Glomerular endothelial cell (primary cell): ENCODE measurements at regions not wholly inside any gene's neighbourhood (a gene's known extent, or its start where the extent isn't known, plus 50 kb on each side); places are given as distances from the start of the nearest gene placed in this dataset.

Experiments
- DNase-seq: peaks from one replicate; pipeline ENCODE4 v3.0.0-alpha.2; 2011; ENCODE audit warnings: low read depth, low spot score; ENCODE audit errors: extremely low read depth

DNA sequence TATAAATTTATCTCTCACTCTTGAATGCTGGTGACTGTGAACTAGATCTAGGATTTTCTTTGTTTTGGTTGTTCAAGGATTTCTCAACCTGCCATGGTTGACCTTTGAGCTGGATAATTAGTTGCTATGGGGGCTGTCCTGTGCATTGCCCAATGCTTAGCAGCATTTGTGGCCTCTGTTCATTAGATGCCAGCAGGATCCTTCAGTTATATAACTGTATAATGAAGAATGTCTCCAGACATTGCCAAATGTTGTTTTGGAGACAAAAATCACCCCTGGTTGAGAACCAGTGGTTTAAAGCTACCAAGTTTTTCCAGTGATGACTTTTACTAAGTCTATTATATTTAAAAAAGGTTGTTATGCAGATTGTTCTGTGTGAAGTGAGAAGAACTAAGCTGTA, 147.9 kb upstream of the STXBP6 start:
- no peak for DNase-seq

DNA sequence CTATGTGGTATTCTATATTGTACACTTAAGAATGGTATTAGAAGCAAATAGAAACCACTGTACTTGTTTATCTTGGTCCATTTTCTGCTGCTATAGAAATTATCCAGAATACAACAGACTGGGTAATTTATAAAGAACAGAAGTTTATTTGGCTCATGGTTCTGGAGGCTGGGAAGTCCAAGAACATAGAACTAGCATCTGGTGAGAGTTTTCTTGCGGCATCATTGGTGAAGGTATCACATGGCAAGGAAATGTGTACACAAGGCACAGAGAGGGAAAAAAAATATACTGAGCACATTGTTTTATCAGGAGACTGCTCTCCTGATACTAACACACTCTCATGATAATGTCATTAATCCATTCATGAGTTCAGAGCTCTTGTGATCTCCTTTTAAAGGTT, 130.3 kb upstream of the STXBP6 start:
- DNase-seq: no peak

DNA sequence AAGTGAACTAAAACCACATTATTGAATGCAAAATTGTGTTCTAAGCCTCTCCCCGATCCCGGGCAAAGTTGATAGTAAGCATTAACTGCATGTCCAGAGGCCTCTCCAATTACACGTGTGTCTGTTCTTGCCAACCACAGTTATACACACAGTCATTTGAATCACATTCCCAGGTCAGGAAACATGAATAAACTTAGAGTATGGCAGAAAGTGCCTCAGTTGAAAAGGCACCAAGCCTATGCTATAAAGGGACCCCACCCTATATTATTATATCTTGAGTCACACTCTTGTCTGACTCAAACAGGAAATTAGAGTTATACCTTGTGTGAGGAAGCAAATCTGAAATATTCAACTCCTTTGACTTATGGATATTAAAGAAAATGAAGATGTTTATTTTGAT, 128.3 kb upstream of the STXBP6 start:
- DNase-seq: no peak

DNA sequence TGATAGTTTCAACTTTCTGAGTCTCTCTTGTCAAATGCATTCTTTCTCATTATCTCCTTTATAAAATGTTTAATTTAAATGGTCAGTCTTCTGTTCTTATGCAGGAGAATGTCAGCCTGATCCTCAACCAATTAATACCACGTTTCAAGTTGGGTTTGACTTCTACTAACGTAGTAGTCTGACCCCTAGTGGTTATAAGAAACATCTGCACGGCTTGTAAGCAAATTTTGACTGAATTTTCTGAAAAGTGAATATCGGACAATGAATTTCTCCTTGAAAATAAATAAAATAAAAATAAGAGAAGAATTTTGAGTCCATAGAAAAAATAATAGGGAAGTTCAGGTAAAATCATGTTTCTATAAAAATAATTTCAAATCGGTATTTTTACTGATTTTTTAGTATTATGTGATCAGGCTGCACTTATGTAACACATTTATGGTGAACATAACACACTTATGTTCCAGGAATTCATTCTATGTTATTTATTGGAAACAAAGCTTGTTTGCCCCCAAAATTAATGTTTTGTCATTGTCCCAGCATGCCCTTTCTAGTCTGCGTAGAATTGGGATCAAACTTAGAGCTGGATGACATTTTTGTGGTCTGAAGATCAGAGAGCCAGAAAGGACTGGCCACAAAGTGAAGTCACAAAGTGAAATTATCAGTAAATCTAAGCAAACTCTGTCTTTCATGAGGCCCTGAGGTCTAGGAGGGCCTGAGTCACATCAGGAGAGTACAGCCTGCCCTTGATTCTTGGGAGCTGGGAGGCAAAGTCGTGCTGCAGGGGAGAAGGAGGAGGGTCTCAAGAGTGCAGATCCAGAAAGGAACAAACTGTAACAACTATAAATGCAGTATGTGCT, 101.2 kb upstream of the STXBP6 start:
- no peak for DNase-seq

DNA sequence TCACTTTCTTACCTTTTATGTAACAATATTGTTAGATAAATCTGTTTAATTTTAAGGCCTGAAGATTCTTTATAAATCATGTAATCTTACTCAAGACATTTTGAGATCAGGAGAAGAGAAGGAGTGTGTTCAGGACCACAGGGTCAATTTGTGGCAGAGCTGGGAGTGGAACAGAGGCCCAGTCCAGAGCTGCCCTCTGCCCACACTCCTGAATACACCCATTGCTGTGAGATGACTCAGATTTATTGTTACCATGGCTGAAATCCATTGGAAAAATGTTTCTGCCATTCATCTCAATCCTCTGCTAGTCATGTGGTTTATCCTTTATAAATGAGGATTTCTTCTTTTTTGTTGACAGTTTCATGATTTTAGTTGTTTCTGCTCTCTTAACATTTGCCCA, 100.5 kb upstream of the STXBP6 start:
- DNase-seq: no peak

DNA sequence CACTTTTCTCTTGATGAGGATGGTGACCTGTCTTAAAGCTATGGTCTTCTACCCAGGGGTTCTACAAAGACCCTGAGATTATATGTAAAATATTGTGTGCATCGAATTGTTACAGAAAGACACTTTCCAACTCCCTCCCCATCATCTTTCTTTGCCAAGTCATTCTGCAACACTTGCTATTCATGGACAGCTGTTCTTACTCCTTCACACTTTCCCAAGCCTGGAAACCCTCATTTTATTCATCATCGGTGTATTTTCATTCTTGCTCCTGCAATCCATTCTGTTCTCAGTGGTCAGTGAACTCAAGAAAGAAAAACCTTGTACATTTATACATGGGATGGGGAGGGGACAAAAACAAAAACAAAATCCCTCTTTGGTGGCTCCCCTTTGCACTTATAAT, 90.5 kb upstream of the STXBP6 start:
- no peak for DNase-seq

DNA sequence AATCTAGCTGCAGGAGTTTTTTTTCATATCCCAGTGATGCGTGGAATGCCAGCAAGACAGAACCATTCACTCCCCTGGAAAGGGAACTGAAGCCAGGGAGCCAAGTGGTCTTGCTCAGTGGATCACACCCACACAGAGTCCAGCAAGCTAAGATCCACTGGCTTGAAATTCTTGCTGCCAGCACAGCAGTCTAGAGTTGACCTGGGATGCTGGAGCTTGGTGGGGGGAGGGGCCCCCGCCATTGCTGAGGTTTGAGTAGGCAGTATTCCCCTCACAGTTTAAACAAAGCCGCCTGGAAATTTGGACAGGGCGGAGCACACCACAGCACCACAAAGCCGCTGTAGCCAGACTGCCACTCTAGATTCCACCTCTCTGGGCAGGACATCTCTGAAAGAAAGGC, 86.9 kb upstream of the STXBP6 start:
- DNase-seq: no peak

DNA sequence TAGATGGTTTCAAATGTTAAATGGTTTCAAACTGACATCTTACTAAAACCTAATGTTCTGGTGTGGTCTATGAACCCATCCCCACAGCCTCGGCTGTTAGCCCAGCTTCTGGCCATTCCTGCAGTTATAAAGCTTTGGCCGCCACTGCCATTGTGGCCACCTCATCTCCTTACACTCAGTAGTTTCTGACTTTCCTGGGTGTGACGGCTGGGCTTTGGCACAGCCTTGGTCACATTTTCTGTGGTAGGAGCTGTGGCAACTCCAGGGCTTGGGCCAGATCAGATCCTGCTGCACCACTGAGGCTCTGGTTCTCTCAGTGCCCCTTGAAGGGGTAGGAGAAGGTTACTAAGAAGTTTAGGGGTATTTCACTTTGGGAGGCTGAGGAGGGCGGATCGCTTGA, 84.2 kb upstream of the STXBP6 start:
- no peak for DNase-seq

DNA sequence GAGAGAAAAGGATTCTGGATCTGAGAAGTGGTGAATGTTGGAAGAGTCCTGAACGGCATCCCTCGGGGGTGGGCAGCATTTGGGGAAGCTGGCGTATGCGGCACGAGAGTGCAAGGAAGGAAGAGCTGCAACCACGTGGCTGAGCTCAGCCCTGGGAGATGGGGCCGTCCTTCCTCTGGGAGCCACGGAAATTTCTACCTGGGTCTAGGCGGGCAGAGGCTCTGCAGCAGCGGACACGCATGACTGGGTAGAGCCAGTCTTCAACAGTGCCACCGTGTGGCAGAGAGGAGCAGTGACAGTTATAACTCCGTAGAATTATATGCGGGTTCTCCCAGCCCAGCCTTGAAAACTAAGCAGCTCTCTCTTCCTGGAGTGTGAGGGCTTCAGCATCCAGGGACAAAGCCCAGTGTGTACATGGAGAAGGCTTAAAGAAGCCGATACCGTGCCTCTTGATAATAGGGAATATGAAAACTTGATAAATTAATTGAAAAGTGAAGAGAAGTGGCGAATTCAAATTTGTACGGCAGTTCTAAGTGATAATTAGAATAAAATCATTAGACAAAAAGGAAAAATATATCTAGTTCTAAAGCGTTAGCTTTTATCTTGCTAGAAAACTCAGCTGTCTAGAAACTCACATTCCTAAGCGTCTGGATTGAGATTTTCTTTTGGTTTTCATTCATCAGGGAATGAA, 82.9 kb upstream of the STXBP6 start:
- DNase-seq: no peak

DNA sequence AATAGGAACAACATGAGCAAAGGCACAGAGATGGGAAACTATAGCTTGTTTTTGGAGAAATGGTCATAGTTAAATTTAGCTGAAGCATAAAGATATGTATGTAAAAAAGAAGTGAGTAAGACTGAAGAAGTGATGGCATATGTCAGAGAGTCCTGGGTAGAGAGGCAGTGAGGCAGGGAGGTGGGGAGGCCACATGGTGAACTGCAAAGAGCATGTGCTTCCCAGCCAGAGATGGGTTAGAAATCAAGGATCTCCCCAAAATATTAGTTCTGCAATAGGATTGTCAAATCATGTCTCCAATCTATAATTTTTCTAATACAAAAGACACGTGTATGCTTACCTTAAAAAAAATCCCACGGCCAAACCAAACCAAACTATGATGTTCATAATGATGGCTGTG, 82.1 kb upstream of the STXBP6 start:
- DNase-seq: no peak

DNA sequence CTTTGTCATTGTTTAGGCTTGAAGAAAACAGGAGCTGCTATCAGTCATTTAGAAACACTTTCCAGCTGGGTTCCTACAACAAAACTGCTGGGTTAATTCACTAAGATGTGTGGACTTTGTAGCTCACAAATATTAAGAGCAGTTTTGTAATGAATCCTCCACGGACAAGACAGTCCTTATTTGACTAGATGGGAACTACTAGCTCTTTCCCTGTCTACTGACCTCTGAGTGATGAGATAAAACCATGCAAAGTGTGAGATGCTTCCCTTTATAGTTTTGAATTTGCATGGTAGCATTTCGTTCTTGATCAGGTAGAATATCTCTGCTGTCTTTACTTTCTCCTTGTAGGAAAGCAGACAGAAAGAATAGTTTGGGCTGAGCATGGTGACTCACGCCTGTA, 72.9 kb upstream of the STXBP6 start:
- DNase-seq: no peak

DNA sequence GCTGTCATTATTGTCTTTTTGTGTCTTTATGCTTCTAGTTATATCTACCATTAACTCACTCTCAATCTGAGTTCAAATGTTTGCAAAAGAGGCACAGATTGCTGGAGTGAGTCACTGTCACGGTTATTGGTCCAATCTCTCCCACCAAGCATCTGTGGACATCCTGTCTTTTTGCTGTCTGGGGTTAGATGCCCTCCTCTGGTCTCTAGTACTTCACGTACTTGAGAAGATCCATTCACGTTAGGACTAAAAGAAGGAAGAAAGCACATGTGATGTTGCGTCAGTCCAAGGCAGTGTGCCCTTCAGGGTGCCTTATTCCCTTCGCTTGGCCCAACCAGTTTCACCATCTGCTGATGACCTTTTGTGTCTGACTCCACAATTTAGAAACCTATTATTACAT, 72.3 kb upstream of the STXBP6 start:
- no peak for DNase-seq

DNA sequence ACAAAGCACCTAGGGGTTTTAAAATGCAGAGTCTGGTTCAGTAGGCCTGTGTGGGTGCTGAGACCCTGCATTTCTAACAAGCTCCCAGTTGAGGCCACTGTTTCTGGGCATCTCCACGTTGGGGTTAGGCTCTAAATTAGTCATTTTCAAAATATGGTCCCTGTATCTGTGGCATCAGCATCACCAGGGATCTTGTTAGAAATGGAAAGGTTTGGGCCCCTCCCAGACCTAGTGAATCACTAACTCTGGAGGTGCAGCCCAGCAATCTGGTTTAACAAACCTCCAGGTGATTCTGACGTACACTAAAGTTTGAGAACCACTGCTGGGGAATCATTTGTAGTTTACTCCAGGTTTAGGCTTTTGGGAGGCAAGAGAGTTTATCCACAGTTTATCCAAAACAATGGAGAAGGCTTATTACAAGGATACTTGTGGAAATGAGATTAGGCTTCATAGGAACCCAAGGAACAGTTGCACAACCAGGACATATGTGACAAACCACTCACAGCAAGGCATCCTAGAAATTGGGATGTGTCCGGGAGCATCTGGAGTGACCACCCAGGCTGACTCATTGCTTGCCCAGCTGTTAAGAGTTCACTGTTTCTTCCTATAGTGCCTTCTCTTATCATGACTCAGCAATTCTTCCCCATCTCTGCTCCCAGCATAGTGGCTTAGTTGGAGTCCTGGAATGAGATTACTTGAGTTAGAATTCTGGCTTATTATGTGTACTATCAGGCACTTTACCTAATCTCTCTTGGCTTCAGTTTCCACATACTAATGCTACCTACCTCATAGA, 71.6 kb upstream of the STXBP6 start:
- no peak for DNase-seq

DNA sequence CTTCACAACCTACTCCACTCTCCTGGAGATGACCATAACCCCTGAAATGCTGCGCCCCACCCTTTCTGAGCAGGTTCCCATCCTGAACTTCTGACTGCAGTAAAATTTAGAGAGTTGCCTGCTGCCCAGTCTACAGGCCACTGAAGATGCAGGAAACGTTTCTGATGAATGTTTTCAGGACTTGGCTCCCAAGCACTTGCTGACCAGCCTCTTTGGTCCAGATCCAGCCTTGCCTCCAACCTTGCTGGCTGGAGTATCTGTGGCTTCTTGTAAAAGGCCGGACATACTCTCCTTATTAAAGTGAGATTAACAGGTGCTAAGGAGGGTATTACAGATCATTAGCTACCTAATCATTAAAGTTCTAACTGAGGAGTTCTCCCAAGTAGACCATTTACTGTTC, 70.3 kb upstream of the STXBP6 start:
- DNase-seq: no peak

DNA sequence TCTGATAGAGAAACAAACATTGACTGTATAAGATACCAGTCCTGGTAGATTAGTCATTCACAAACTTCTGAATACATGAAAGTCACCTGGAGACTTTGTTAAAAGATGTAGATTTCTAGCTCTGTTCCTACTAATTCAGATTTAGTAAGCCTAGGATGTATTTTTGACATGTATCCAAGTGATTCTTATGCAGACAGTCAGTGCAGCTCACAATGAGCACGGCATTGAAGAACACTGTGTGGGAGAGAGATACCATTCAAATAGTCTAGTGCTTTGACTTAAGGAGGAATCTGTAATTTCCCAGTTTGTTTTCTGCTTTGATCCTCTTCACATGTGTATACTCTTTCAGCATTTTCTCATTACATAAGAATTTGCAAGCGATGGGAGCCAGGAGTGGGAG, 68.7 kb upstream of the STXBP6 start:
- no peak for DNase-seq

DNA sequence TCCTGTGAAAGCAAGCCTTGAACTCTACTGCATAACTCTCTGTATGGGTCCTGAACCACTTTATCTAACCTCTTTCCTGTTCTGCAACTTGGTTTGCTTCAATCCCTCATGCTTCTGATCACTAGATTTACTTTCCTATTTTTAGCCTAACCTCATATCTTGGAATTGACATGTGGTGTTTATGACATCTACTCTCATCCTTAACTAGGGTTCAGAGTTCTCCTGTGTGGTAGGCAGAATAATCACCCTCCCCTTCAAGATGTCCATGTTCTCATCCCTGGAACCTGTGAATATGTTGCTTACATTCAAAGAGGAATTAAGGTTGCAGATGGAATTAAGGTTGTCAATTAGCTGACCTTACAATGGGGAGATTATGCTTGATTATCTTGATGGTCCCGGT, 67.4 kb upstream of the STXBP6 start:
- DNase-seq: no peak

DNA sequence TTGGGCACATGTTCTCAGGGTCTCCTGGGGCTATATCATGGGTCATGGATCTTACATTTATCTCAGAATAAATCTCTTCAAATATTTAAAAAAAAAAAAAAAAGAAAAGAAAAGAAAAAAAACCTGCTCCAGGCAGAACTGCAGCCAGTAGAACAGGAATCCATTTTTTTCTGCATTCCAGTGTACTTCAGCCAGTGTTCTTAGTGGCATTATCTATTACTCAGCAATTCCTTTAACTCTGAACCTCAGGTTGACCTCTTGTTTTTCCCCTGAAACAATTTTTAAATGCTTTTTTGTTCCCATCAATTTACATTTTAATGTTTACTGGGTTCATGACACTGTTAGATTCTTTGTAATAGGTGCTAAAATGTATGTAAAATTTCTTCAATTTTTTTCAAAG, 66.7 kb upstream of the STXBP6 start:
- no peak for DNase-seq

DNA sequence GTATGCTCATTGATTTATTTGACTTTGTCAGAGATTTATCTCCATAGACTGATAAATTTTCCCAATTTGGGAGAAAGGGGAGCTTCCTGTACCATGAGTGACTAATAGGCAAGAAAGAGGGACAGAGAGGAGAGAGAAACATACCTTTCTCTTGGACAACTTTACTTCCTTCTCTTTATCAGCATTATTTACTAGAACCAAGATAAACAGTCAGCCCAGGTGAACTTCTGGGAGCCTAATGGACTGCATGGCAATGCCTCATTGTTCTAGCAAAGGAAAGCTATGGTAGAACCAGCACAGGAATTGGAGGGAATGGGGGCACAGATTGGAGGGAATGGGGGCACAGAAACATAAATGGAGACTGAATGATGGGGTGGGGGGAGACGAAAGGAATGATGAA, 63.4 kb upstream of the STXBP6 start:
- DNase-seq: no peak

DNA sequence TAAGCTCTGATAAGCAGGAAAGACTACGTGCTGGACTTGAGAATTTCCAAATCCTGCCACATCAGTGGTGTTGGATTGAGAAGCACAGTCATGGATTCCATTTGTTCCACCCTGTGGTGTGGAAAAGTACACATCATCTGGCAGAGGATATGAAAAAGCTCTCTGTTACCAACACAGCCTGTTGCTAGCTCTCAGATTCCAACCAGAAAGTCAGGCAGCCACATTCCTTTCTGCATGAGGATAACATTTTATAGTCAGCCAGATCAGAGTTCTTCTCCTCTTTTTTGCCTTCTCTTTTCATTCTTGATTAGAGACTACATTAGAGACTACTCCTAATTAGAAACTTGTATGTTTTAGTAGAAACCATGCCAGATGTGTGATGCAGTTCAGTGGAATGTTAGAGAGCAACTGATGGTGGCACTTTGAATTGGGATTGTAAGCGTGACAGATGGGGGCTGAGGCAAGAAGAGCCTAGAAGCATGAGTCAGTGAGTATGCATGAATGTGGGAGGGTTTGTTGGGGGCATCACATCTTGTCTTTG, 61.2 kb upstream of the STXBP6 start:
- no peak for DNase-seq

DNA sequence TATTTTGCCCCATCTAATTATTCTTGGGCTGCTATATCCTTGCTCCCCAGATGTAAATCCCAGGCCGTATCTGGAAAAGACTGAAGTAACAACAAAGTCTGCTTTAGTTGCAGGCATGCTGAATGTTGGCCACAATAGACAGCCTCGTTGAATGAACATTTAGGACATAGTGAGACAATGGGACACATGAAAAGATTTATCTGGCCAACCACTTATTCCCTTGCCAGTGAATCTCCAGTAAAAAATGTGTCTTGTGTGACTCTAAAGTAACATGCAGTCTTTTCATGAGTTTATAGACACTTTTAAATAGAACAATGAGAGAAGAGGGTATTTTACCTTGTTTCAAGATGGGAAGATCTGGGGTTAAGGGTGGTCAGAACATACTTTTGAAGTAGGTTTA, 60.2 kb upstream of the STXBP6 start:
- DNase-seq: no peak

DNA sequence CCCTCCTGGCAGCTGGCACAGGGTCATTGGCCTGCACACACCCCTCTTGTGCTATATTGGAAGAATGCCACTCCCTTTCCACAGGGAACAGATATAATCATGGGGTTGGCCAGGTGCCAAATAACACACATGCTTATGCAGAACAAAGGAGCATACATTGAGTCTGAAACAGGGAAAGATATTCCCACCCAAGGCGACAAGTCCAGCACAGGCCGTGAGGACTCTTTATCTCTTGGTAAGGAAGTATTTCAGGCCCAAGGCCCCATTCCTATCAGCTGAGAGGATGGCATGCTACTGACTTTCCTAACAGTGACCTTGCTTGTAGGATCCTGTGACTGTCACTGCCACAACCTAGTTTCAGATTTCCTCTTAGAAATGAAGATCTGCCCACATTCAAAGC, 59.0 kb upstream of the STXBP6 start:
- DNase-seq: no peak
